ENCODE measurements at regions not wholly inside any gene's neighbourhood (a gene's known extent, or its start where the extent isn't known, plus 50 kb on each side); places are given as distances from the start of the nearest gene placed in this dataset.

GRCh38 chr3:118187221-118187620 is 847.4 kb downstream of the IGSF11 start:
- TF ChIP-seq CTCF (IDR thresholded peaks at IDR 0.05; ENCODE audit: low read depth, low read length), result no peak
- TF ChIP-seq EZH2phosphoT487 (IDR thresholded peaks at IDR 0.05; ENCODE audit: low read depth), result no peak

Measured in OCI-LY3 (cell line).